Activated CD8-positive, alpha-beta memory T cell treated with anti-CD3 and anti-CD28 coated beads for 48 hours (primary cell): ENCODE measurements at regions not wholly inside any gene's neighbourhood (a gene's known extent, or its start where the extent isn't known, plus 50 kb on each side); places are given as distances from the start of the nearest gene placed in this dataset.
"Not testable (repeated sequence)": the region's sequence is repeated elsewhere in the genome, so short reads cannot be mapped to it uniquely, and the experiment has no call there.

Experiments used
- DNase-seq, 3 experiments: peaks; one replicate each; pipeline ENCODE4 v3.0.0-alpha.2; 2020; ENCODE audit warnings: low read depth in 2 of 3, low spot score in 2 of 3

GRCh38 chr4:128688846-128689437 is 120.6 kb upstream of the JADE1 start:
- no peak for DNase-seq

- no peak for DNase-seq
Measured at GRCh38 chr4:128688033-128688721, 121.3 kb upstream of the JADE1 start.

GRCh38 chr4:128686810-128687209 is 122.7 kb upstream of the JADE1 start:
- no peak for DNase-seq

GRCh38 chr4:128686032-128686465 is 123.5 kb upstream of the JADE1 start:
- DNase-seq: no peak

GRCh38 chr4:128684016-128684415 is 125.5 kb upstream of the JADE1 start:
- DNase-seq: no peak

GRCh38 chr4:128682942-128683666 is 126.4 kb upstream of the JADE1 start:
- no peak for DNase-seq

- no peak for DNase-seq
Measured at GRCh38 chr4:128676095-128676494, 133.4 kb upstream of the JADE1 start.

- DNase-seq: no peak
Measured at GRCh38 chr4:128675083-128675482, 134.4 kb upstream of the JADE1 start.

GRCh38 chr4:128673159-128673558 is 136.3 kb upstream of the JADE1 start:
- not testable (repeated sequence) for DNase-seq

GRCh38 chr4:128672596-128672995 is 136.9 kb upstream of the JADE1 start:
- DNase-seq: not testable (repeated sequence)

GRCh38 chr4:128670513-128670912 is 139.0 kb upstream of the JADE1 start:
- DNase-seq: no peak

GRCh38 chr4:128668566-128668965 is 140.9 kb upstream of the JADE1 start:
- no peak for DNase-seq

- DNase-seq: no peak
Measured at GRCh38 chr4:128665514-128665913, 144.0 kb upstream of the JADE1 start.

GRCh38 chr4:128663325-128663724 is 146.2 kb upstream of the JADE1 start:
- no peak for DNase-seq

- no peak for DNase-seq
Measured at GRCh38 chr4:128661479-128661878, 148.0 kb upstream of the JADE1 start.

GRCh38 chr4:128660361-128661215 is 148.9 kb upstream of the JADE1 start:
- no peak for DNase-seq

GRCh38 chr4:128658214-128658631 is 151.3 kb upstream of the JADE1 start:
- DNase-seq: no peak

- DNase-seq: no peak
Measured at GRCh38 chr4:128657638-128658037, 151.9 kb upstream of the JADE1 start.

GRCh38 chr4:128654465-128654864 is 155.0 kb upstream of the JADE1 start:
- no peak for DNase-seq

- DNase-seq: no peak
Measured at GRCh38 chr4:128653527-128654444, 155.7 kb upstream of the JADE1 start.
